ENCODE measurements at regions not wholly inside any gene's neighbourhood (a gene's known extent, or its start where the extent isn't known, plus 50 kb on each side); places are given as distances from the start of the nearest gene placed in this dataset.

DNA sequence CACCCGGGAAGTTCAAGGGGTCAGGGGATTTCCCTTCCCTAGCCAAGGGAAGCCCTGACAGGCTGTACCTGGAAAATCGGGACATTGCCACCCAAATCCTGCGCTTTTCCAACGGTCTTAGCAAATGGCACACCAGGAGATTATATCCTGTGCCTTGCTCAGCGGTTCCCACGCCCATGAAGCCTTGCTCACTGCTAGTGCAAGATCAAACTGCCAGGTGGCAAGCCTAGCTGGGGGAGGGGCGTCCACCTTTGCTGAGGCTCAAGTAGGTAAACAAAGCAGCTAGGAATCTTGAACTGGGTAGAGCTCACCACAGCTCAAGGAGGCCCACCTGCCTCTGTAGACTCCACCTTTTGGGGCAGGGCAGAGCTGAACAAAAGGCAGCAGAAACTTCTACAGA is 1794.5 kb downstream of the PCDH9 start:
- Histone ChIP-seq H3K4me3 (no peak overlapping the region), H3K27ac (no peak overlapping the region), H3K27me3 (replicated peaks; ENCODE audit: insufficient read depth) (no peaks in the 10 kb centered on the region), H3K9me3 (no peaks in the 10 kb centered on the region), H3K4me1 (replicated peaks) (no peaks in the 10 kb centered on the region), H3K36me3 (no peaks in the 10 kb centered on the region)
- intact Hi-C loops (cut with DNase I), result no loop called here
- 87% methylated on average over 7 of the region's 7 CpGs for WGBS
- TF ChIP-seq POLR2A (IDR thresholded peaks at IDR 0.05) (no peak), POLR2AphosphoS5 (IDR thresholded peaks at IDR 0.05) (no peak)
- TF ChIP-seq, protein P1, sequence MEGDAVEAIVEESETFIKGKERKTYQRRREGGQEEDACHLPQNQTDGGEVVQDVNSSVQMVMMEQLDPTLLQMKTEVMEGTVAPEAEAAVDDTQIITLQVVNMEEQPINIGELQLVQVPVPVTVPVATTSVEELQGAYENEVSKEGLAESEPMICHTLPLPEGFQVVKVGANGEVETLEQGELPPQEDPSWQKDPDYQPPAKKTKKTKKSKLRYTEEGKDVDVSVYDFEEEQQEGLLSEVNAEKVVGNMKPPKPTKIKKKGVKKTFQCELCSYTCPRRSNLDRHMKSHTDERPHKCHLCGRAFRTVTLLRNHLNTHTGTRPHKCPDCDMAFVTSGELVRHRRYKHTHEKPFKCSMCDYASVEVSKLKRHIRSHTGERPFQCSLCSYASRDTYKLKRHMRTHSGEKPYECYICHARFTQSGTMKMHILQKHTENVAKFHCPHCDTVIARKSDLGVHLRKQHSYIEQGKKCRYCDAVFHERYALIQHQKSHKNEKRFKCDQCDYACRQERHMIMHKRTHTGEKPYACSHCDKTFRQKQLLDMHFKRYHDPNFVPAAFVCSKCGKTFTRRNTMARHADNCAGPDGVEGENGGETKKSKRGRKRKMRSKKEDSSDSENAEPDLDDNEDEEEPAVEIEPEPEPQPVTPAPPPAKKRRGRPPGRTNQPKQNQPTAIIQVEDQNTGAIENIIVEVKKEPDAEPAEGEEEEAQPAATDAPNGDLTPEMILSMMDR (IDR thresholded peaks at IDR 0.05), result no peak
- no peak for DNase-seq (ENCODE audit: low spot score)

DNA sequence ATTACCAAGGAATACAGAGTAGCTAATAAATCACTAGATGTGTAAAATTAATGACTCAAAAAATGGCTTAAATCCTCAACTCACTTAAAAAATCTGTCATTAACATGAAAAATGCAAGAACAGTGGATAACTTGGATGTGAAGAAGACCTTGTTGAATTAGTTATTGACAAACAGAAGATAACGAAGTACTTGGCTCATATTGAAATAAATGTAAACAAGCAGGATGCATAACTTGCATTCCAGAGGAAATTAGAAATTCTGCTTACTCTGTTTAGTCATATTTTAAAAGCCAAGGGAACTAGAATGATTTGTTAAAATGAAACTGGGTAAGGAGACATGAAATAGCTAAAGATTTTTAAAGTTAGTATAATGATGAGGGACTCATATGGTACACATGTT is 1812.2 kb downstream of the PCDH9 start:
- DNase-seq (ENCODE audit: low spot score), result no peak
- no peaks in the 10 kb centered on the region for H3K36me3 ChIP-seq
- H3K27me3 ChIP-seq (replicated peaks; ENCODE audit: insufficient read depth), result no peaks in the 10 kb centered on the region
- H3K9me3 ChIP-seq, result no peaks in the 10 kb centered on the region
- TF ChIP-seq, protein P1 (IDR thresholded peaks at IDR 0.05), result no peak
- TF ChIP-seq POLR2AphosphoS5 (IDR thresholded peaks at IDR 0.05), result no peak
- TF ChIP-seq POLR2A (IDR thresholded peaks at IDR 0.05), result no peak
- no peaks in the 10 kb centered on the region for H3K4me1 ChIP-seq (replicated peaks)
- WGBS, result 16% methylated on average over 1 of the region's 1 CpG
- no peak overlapping the region for H3K27ac ChIP-seq
- intact Hi-C loops (cut with DNase I), result no loop called here
- H3K4me3 ChIP-seq, result no peak overlapping the region

DNA sequence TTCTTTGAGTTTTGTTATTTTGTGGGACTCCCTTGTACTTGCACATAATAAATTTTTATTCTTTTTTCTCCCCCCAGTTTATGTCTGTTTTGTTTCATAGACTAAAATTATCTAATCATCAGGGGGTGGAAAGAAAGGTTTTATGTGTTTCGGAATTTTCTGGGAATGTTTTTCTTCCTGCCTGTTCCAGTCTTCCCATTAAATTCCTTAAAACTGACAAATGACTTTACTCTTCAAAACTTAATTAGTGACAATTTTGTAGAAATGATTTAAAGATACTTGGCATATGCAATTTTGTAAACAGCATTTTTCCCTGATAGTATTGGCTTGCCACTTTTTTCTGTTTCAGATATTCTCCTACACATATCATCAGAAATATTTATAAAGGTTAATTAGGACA is 1813.4 kb downstream of the PCDH9 start:
- H3K4me1 ChIP-seq (replicated peaks), result no peaks in the 10 kb centered on the region
- DNase-seq (ENCODE audit: low spot score), result no peak
- H3K4me3 ChIP-seq, result no peak overlapping the region
- H3K36me3 ChIP-seq, result no peaks in the 10 kb centered on the region
- TF ChIP-seq, protein P1 (IDR thresholded peaks at IDR 0.05), result no peak
- TF ChIP-seq POLR2AphosphoS5 (IDR thresholded peaks at IDR 0.05) (no peak), POLR2A (IDR thresholded peaks at IDR 0.05) (no peak)
- no peak overlapping the region for H3K27ac ChIP-seq
- H3K27me3 ChIP-seq (replicated peaks; ENCODE audit: insufficient read depth), result no peaks in the 10 kb centered on the region
- 57% methylated on average over 1 of the region's 1 CpG for WGBS
- intact Hi-C loops (cut with DNase I), result no loop called here
- no peaks in the 10 kb centered on the region for H3K9me3 ChIP-seq

DNA sequence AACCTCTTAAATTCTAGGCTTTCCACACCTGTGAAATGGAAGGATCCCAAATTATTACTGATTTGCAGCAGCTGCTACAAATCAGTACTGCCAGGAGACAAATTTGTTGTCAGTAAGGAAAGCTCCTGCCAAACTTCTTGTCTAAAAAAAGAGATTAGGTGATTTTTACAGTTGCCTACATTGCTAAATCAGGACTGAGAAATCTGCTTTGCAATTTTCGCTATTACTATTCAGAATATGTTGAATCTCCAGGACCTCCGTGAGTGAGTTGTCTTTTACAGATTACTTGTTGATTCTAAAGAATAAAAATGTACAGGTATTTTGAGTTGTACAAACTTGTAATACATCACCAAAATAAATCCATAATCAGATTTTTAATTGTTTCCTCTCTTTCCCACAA is 1815.9 kb downstream of the PCDH9 start:
- 80% methylated on average over 2 of the region's 2 CpGs for WGBS
- no peaks in the 10 kb centered on the region for H3K9me3 ChIP-seq
- intact Hi-C loops (cut with DNase I), result no loop called here
- TF ChIP-seq POLR2AphosphoS5 (IDR thresholded peaks at IDR 0.05) (no peak), POLR2A (IDR thresholded peaks at IDR 0.05) (no peak)
- TF ChIP-seq, protein P1 (IDR thresholded peaks at IDR 0.05), result no peak
- H3K4me3 ChIP-seq, result no peak overlapping the region
- no peaks in the 10 kb centered on the region for H3K27me3 ChIP-seq (replicated peaks; ENCODE audit: insufficient read depth)
- H3K36me3 ChIP-seq, result no peaks in the 10 kb centered on the region
- H3K27ac ChIP-seq, result no peak overlapping the region
- DNase-seq (ENCODE audit: low spot score), result no peak
- no peaks in the 10 kb centered on the region for H3K4me1 ChIP-seq (replicated peaks)

DNA sequence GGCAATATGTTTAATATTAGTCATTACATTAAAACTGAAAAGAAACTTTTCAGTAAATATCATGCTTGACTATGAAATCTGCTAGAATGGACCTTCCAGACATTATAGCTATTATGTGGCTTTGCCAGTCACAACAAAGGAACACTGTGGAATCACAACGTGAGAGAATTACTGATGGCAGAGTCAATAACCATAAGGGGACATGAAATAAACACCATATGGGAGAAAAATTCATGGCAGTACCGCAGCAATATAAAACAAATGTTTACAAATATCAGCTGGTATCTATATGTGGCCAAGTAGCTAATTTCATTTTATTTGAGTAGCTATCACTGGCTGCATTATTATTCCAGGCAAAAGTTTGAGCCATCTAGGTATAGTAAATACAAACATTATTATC is 1818.6 kb downstream of the PCDH9 start:
- intact Hi-C loops (cut with DNase I), result no loop called here

More for the DNA sequence above, 1818.6 kb downstream of the PCDH9 start:
- no peak overlapping the region for H3K27ac ChIP-seq
- H3K27me3 ChIP-seq (replicated peaks; ENCODE audit: insufficient read depth), result no peaks in the 10 kb centered on the region
- no peaks in the 10 kb centered on the region for H3K9me3 ChIP-seq
- H3K36me3 ChIP-seq, result no peaks in the 10 kb centered on the region
- no peaks in the 10 kb centered on the region for H3K4me1 ChIP-seq (replicated peaks)
- TF ChIP-seq POLR2AphosphoS5 (IDR thresholded peaks at IDR 0.05) (no peak), POLR2A (IDR thresholded peaks at IDR 0.05) (no peak)
- TF ChIP-seq, protein P1 (IDR thresholded peaks at IDR 0.05), result no peak
- no peak for DNase-seq (ENCODE audit: low spot score)
- no peak overlapping the region for H3K4me3 ChIP-seq
- 60% methylated on average over 2 of the region's 2 CpGs for WGBS

Data from prostate gland (tissue), 2 donors.